Esophagus muscularis mucosa (tissue), 4 donors: ENCODE measurements at regions not wholly inside any gene's neighbourhood (a gene's known extent, or its start where the extent isn't known, plus 50 kb on each side); places are given as distances from the start of the nearest gene placed in this dataset.

Experiments
- DNase-seq: peaks from one replicate; pipeline ENCODE4 v3.0.0-alpha.2; 2017; ENCODE audit errors: extremely low spot score
- H3K27ac ChIP-seq, 4 donors: fragments of 200-600 bp; sonication (generic); replicated peaks in 1 of 4; 1 replicate in 3 of 4; 2 replicates in 1 of 4; pipeline ENCODE4 v1.5.1; 2016 to 2019; ENCODE audit warnings: mild to moderate bottlenecking in 1 of 4
- H3K27me3 ChIP-seq, 4 donors: fragments of 200-600 bp; sonication (generic); one replicate each; pipeline versions ENCODE4 v1.5.1 to v1.6.0; 2016 to 2019
- H3K36me3 ChIP-seq, 4 donors: fragments of 200-600 bp; sonication (generic); one replicate each; pipeline ENCODE4 v1.5.1; 2016 to 2019
- H3K4me1 ChIP-seq, 4 donors: fragments of 200-600 bp; sonication (generic); one replicate each; pipeline ENCODE4 v1.5.1; 2016 to 2019
- H3K4me3 ChIP-seq, 4 donors: fragments of 200-600 bp; sonication (generic); 1 replicate in 2 of 4; 2 replicates in 2 of 4; pipeline ENCODE4 v1.5.1; 2016 to 2019; ENCODE audit warnings: mild to moderate bottlenecking in 4 of 4, moderate library complexity in 1 of 4
- H3K9me3 ChIP-seq, 4 donors: fragments of 200-600 bp; sonication (generic); 1 replicate in 3 of 4; 2 replicates in 1 of 4; pipeline ENCODE4 v1.5.1; 2016 to 2019
- EP300 ChIP-seq: sonication (generic); formaldehyde crosslinking; IDR thresholded peaks from one replicate; pipeline ENCODE4 v1.6.1; 2017; ENCODE audit warnings: antibody characterized with exemption
- POLR2A ChIP-seq: fragments of 450-650 bp; IDR thresholded peaks from one replicate; pipeline ENCODE4 v1.6.1; 2017; ENCODE audit warnings: antibody characterized with exemption, moderate library complexity, mild to moderate bottlenecking, low read depth
- POLR2AphosphoS5 ChIP-seq, 2 donors: sonication (generic); formaldehyde crosslinking; IDR thresholded peaks; one replicate each; pipeline ENCODE4 v1.6.1; 2017; ENCODE audit warnings: antibody characterized with exemption in 2 of 2
- WGBS: methylation state at CpG from one replicate; pipeline ENCODE4 v1.1.5; 2018; 5-methylcytosine and 5-hydroxymethylcytosine counted together
- intact Hi-C: fragments of 100-400 bp; cut with DNase I; formaldehyde crosslinking; loops from one replicate; pipeline ENCODE4 v1.15.1; 2023
- TF ChIP-seq, protein P1 (sequence below), 3 experiments: fragments of 200-600 bp in 2 of 3; fragments of 450-650 bp in 1 of 3; sonication (generic) in 2 of 3; IDR thresholded peaks; one replicate each; pipeline ENCODE4 v1.5.1; 2017 to 2019; ENCODE audit warnings: antibody characterized with exemption in 3 of 3, mild to moderate bottlenecking in 2 of 3, moderate library complexity in 1 of 3

- DNase-seq = no peak
- no peaks in the 10 kb centered on the region for H3K4me1 ChIP-seq
- WGBS = 93% methylated on average over 3 of the region's 3 CpGs
- no peak overlapping the region for H3K4me3 ChIP-seq
- H3K27ac ChIP-seq = no peak overlapping the region
- intact Hi-C loops = no loop called here
- no peak for TF ChIP-seq EP300
- TF ChIP-seq POLR2A = no peak
- TF ChIP-seq, protein P1, sequence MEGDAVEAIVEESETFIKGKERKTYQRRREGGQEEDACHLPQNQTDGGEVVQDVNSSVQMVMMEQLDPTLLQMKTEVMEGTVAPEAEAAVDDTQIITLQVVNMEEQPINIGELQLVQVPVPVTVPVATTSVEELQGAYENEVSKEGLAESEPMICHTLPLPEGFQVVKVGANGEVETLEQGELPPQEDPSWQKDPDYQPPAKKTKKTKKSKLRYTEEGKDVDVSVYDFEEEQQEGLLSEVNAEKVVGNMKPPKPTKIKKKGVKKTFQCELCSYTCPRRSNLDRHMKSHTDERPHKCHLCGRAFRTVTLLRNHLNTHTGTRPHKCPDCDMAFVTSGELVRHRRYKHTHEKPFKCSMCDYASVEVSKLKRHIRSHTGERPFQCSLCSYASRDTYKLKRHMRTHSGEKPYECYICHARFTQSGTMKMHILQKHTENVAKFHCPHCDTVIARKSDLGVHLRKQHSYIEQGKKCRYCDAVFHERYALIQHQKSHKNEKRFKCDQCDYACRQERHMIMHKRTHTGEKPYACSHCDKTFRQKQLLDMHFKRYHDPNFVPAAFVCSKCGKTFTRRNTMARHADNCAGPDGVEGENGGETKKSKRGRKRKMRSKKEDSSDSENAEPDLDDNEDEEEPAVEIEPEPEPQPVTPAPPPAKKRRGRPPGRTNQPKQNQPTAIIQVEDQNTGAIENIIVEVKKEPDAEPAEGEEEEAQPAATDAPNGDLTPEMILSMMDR (IDR thresholded peaks at IDR 0.05) = no peak
- TF ChIP-seq POLR2AphosphoS5 (IDR thresholded peaks at IDR 0.05) = no peak
- H3K36me3 ChIP-seq = no peaks in the 10 kb centered on the region
- no peaks in the 10 kb centered on the region for H3K27me3 ChIP-seq
- H3K9me3 ChIP-seq = peaks cover 0 to 12% (median 5%) of the 10 kb centered on the region in 4 donors
These were observed 74.9 kb upstream of the SMLR1 start for GRCh38 chr6:130752267-130752666.

GRCh38 chr6:130754786-130755367, 72.3 kb upstream of the SMLR1 start:
- intact Hi-C loops = no loop called here
- no peak overlapping the region for H3K27ac ChIP-seq
- TF ChIP-seq POLR2A (no peak), POLR2AphosphoS5 (IDR thresholded peaks at IDR 0.05) (no peak), EP300 (no peak)
- TF ChIP-seq, protein P1 (IDR thresholded peaks at IDR 0.05) = no peak
- 59% methylated on average over 3 of the region's 3 CpGs for WGBS
- no peaks in the 10 kb centered on the region for H3K4me1 ChIP-seq
- no peak overlapping the region for H3K4me3 ChIP-seq
- H3K27me3 ChIP-seq = no peaks in the 10 kb centered on the region
- no peaks in the 10 kb centered on the region for H3K36me3 ChIP-seq
- H3K9me3 ChIP-seq = peaks cover 0 to 2% (median under 1%) of the 10 kb centered on the region in 4 donors
- DNase-seq = peak; percentile 31

- Histone ChIP-seq H3K36me3 (no peaks in the 10 kb centered on the region), H3K4me1 (no peaks in the 10 kb centered on the region), H3K9me3 (no peaks in the 10 kb centered on the region), H3K4me3 (no peak overlapping the region), H3K27me3 (no peaks in the 10 kb centered on the region), H3K27ac (no peak overlapping the region)
- intact Hi-C loops = no loop called here
- TF ChIP-seq, protein P1 (IDR thresholded peaks at IDR 0.05) = no peak
- TF ChIP-seq EP300 (no peak), POLR2A (no peak), POLR2AphosphoS5 (IDR thresholded peaks at IDR 0.05) (no peak)
- peak; percentile 77 for DNase-seq
- WGBS = 69% methylated on average over 5 of the region's 5 CpGs
These were observed 71.7 kb upstream of the SMLR1 start for GRCh38 chr6:130755368-130756034.

- Histone ChIP-seq H3K4me1 (no peaks in the 10 kb centered on the region), H3K27me3 (no peaks in the 10 kb centered on the region), H3K4me3 (no peak overlapping the region), H3K36me3 (no peaks in the 10 kb centered on the region), H3K27ac (no peak overlapping the region), H3K9me3 (no peaks in the 10 kb centered on the region)
- intact Hi-C loops = no loop called here
- DNase-seq = no peak
- TF ChIP-seq POLR2AphosphoS5 (IDR thresholded peaks at IDR 0.05) = no peak
- no peak for TF ChIP-seq EP300
- TF ChIP-seq POLR2A = no peak
- TF ChIP-seq, protein P1 (IDR thresholded peaks at IDR 0.05) = no peak
- 57% methylated on average over 1 of the region's 1 CpG for WGBS
These were observed 70.4 kb upstream of the SMLR1 start for GRCh38 chr6:130756824-130757223.
